AG04450 (cell line): ENCODE measurements at regions not wholly inside any gene's neighbourhood (a gene's known extent, or its start where the extent isn't known, plus 50 kb on each side); places are given as distances from the start of the nearest gene placed in this dataset.
"Not testable (repeated sequence)": the region's sequence is repeated elsewhere in the genome, so short reads cannot be mapped to it uniquely, and the experiment has no call there.

Experiments used
- CTCF ChIA-PET: fragments of 300-600, 350-600 bp; formaldehyde crosslinking; extraction: SDS; loops from one replicate; lab custom pipeline; 2022; ENCODE audit warnings: antibody characterized with exemption, inconsistent platforms; lab: Charles Lee
- POLR2A ChIA-PET: fragments of 350-600 bp; formaldehyde crosslinking; extraction: SDS; loops from one replicate; lab custom pipeline; 2021; ENCODE audit warnings: antibody characterized with exemption, inconsistent platforms; lab: Yijun Ruan, JAX
- DNase-seq: peaks from one replicate; pipeline ENCODE4 v3.0.0-alpha.2; 2011; ENCODE audit warnings: low read depth, low spot score
- H3K27ac ChIP-seq: one replicate; pipeline ENCODE4 v1.5.1; 2012; ENCODE audit warnings: low read depth, low read length, control low read depth
- H3K27me3 ChIP-seq: one replicate; pipeline ENCODE4 v1.6.0; 2012; ENCODE audit warnings: low read length; ENCODE audit not compliant: control insufficient read depth, insufficient read depth
- H3K4me3 ChIP-seq: 2 replicates; pipeline ENCODE4 v1.5.1; 2011; ENCODE audit warnings: mild to moderate bottlenecking, low read depth, low read length, control low read depth
- H3K9me3 ChIP-seq: 2 replicates; pipeline ENCODE4 v1.5.1; 2012; ENCODE audit warnings: low read length; ENCODE audit not compliant: control insufficient read depth, insufficient read depth
- CTCF ChIP-seq: IDR thresholded peaks from 2 replicates; pipeline ENCODE4 v1.5.1; 2011; ENCODE audit warnings: low read depth, low read length, control low read depth, inconsistent platforms

- Histone ChIP-seq H3K27ac (peak overlapping the region; percentile 75), H3K9me3 (no peaks in the 10 kb centered on the region), H3K27me3 (no peaks in the 10 kb centered on the region), H3K4me3 (no peak overlapping the region)
- ChIA-PET POLR2A (interaction anchor here (1.6 to 2.0 kb wide), 2 partner anchors 34 to 63 kb away, joined by 5 to 7 read pairs; no protein-coding TSS in a partner anchor), CTCF (no interaction called here)
- DNase-seq = no peak
- no peak for TF ChIP-seq CTCF
Measured at GRCh38 chr17:64742326-64742725, 80.2 kb upstream of the SMURF2 start.

DNA sequence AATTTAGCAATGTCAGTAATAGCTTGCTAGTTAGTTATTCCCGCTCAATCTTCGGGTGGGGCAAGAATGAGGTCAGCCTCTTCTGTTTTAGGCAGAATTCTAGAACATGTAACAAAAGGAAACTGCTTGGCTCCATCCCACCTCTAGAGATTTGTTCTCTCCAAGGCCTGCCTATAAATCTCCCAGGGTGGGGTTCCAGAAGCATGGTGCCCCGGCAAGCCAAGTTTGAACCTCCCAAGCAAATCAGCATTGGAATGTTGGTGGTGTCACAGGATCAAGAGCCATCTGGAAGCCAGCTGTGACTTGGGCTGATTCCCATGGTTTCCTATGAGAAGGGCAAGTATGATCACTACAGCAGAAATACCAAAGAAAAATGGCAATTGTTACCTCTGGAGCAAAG is 79.8 kb upstream of the SMURF2 start:
- DNase-seq = peak; percentile 45
- H3K27ac ChIP-seq = peak overlapping the region; percentile 75

GRCh38 chr17:64741038-64741641 is 79.0 kb upstream of the SMURF2 start:
- H3K27me3 ChIP-seq = no peaks in the 10 kb centered on the region
- no peak for TF ChIP-seq CTCF
- no peak overlapping the region for H3K4me3 ChIP-seq
- no peaks in the 10 kb centered on the region for H3K9me3 ChIP-seq
- ChIA-PET POLR2A (interaction anchor here (0.5 to 2.0 kb wide), 4 partner anchors 24 to 61 kb away, joined by 4 to 10 read pairs (median 6); no protein-coding TSS in a partner anchor), CTCF (interaction anchor here (1.2 kb wide), 1 partner anchor 321 kb away, joined by 3 read pairs; no protein-coding TSS in a partner anchor)
- DNase-seq = peak; percentile 24
- peak overlapping the region; percentile 74 for H3K27ac ChIP-seq

More for the DNA sequence above, 79.8 kb upstream of the SMURF2 start:
- H3K4me3 ChIP-seq, CTCF ChIA-PET, H3K27me3 ChIP-seq, H3K9me3 ChIP-seq: not testable (repeated sequence)
- POLR2A ChIA-PET = interaction anchor here (0.6 to 2.0 kb wide), 3 partner anchors 24 to 62 kb away, joined by 5 to 10 read pairs (median 7); no protein-coding TSS in a partner anchor

DNA sequence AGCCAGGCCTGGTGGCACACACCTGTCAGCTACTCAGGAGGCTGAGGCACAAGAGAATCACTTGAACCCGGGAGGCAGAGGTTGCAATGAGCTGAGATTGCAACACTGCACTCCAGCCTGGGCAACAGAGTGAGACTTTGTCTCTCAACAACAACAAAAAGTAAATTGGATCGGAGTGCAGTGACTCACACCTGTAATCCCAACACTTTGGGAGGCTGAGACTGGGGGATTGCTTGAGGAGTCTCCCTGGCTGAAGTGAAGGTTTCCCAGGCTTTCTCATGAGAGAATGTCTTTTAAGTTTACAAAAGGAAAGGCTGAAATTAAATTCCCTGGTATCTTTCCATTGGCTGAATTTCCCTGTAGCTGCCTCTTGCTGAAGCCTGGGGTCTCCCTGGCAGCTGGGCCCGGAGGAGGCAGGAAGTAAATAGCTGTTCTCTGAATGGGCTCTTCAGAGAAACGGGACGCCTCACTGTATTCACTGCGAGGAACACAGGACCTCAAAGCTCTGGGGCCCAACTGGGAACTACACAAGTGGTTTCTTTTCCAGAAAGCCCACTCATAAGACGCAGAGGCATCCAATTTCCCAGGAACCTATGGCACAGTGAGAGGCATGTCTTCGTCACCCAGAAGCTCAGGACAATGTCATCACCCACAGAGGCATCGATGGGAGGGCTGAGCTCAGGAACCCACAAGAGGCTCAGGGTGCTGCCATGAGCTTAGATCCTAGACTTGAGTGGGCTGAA is 77.4 kb upstream of the SMURF2 start:
- H3K27me3 ChIP-seq = no peaks in the 10 kb centered on the region
- no peaks in the 10 kb centered on the region for H3K9me3 ChIP-seq
- no peak for TF ChIP-seq CTCF
- POLR2A ChIA-PET = interaction anchor here (0.6 to 1.0 kb wide), 3 partner anchors 39 to 103 kb away, joined by 3 to 6 read pairs (median 5); no protein-coding TSS in a partner anchor
- peak overlapping the region; percentile 89 for H3K27ac ChIP-seq
- peak; percentile 27 for DNase-seq
- CTCF ChIA-PET = interaction anchor here (1.2 kb wide), 1 partner anchor 319 kb away, joined by 3 read pairs; no protein-coding TSS in a partner anchor
- H3K4me3 ChIP-seq = no peak overlapping the region

- CTCF ChIA-PET = interaction anchor here (0.6 to 1.4 kb wide), 5 partner anchors 13 to 240 kb away, joined by 3 to 10 read pairs (median 7); partner anchors contain the start of gene POLG2
- H3K4me3 ChIP-seq = no peak overlapping the region
- POLR2A ChIA-PET = interaction anchor here (1.3 kb wide), 1 partner anchor 28 kb away, joined by 3 read pairs; no protein-coding TSS in a partner anchor
- TF ChIP-seq CTCF = peak; percentile 64
- H3K27ac ChIP-seq = no peak overlapping the region
- no peaks in the 10 kb centered on the region for H3K9me3 ChIP-seq
- peak; percentile 21 for DNase-seq
- H3K27me3 ChIP-seq = no peaks in the 10 kb centered on the region
Measured at GRCh38 chr17:64736804-64737492, 74.8 kb upstream of the SMURF2 start.
